ENCODE measurements at regions not wholly inside any gene's neighbourhood (a gene's known extent, or its start where the extent isn't known, plus 50 kb on each side); places are given as distances from the start of the nearest gene placed in this dataset.

DNA sequence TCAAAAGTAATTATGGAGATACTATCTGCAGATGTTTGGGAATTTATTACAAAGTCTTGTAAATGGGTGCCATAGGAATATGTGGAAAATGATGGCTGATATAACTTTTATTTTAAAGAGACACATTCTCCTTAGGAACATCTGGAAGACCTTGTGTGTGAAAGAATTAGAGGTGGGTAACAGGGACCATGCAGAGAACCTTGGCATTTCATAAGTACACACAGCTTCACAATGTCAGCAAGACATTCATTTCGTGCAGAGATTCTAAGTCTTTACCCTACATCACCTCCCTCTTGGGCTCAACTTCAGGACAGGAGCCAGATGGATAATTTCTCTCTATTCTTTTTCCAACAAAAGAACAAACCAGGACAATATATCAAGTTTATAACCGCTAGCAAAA is 458.1 kb upstream of the INTU start:
- H2AFZ ChIP-seq (ENCODE audit: low read depth, low read length) = no peak overlapping the region
- H3K79me2 ChIP-seq (ENCODE audit: low read length) = no peaks in the 10 kb centered on the region
- no peak overlapping the region for H3K9ac ChIP-seq (ENCODE audit: low read length)
- H3K4me3 ChIP-seq (ENCODE audit: low read length) = no peak overlapping the region
- no peaks in the 10 kb centered on the region for H3K36me3 ChIP-seq (replicated peaks; ENCODE audit: low read depth, low read length)
- no peak for TF ChIP-seq EZH2phosphoT487 (IDR thresholded peaks at IDR 0.05; ENCODE audit: low read depth)
- TF ChIP-seq, protein P1, sequence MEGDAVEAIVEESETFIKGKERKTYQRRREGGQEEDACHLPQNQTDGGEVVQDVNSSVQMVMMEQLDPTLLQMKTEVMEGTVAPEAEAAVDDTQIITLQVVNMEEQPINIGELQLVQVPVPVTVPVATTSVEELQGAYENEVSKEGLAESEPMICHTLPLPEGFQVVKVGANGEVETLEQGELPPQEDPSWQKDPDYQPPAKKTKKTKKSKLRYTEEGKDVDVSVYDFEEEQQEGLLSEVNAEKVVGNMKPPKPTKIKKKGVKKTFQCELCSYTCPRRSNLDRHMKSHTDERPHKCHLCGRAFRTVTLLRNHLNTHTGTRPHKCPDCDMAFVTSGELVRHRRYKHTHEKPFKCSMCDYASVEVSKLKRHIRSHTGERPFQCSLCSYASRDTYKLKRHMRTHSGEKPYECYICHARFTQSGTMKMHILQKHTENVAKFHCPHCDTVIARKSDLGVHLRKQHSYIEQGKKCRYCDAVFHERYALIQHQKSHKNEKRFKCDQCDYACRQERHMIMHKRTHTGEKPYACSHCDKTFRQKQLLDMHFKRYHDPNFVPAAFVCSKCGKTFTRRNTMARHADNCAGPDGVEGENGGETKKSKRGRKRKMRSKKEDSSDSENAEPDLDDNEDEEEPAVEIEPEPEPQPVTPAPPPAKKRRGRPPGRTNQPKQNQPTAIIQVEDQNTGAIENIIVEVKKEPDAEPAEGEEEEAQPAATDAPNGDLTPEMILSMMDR (IDR thresholded peaks at IDR 0.05; ENCODE audit: low read depth, low read length) = no peak
- no peaks in the 10 kb centered on the region for H3K27me3 ChIP-seq (ENCODE audit: low read depth, low read length)
- H3K4me1 ChIP-seq (ENCODE audit: low read length) = no peaks in the 10 kb centered on the region
- H3K4me2 ChIP-seq (ENCODE audit: low read length) = no peak overlapping the region
- no peaks in the 10 kb centered on the region for H3K9me3 ChIP-seq (ENCODE audit: insufficient read depth, low read length)
- H4K20me1 ChIP-seq (ENCODE audit: insufficient read depth, low read length) = no peaks in the 10 kb centered on the region
- no peak overlapping the region for H3K27ac ChIP-seq (ENCODE audit: low read length)

DNA sequence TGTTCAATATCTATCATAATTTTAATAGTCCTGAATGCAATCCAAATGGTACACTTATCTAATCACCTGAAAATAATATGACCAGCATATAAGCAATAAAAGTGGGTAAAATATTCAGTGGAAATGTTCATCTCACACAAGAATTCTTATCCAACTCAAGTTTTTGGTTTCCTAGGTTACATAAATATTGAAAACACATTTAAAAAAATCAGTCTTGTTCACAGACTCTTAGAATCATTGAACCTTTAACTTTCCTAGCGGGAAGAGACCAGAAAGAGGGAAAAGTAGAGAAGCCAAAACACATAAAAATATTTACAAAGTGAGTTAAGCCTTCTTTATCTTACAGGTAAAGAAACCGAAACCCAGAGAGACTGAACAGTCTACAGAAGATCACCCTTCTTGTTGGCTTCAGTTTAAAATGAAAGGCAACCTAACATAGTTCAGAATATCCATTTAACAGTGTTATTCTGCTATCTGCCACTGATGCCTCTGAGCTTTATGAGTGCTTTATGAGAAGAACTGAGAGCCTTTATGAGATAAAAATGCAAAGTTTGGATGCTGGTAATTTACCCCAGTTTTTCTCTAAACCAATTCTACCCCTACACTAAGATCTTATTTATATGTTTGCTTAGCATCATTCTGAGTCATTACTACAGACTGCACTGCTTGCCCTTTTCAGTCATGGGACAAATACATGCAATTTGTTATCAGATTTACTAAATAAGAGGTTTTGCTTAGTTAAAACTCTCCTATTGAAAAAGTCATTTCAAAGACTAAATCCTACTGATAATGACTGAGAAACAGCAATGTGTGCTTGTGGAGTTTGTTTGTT is 453.3 kb upstream of the INTU start:
- Histone ChIP-seq H3K4me2 (ENCODE audit: low read length) (no peak overlapping the region), H3K4me1 (ENCODE audit: low read length) (no peaks in the 10 kb centered on the region), H3K9ac (ENCODE audit: low read length) (no peak overlapping the region), H3K9me3 (ENCODE audit: insufficient read depth, low read length) (no peaks in the 10 kb centered on the region), H3K79me2 (ENCODE audit: low read length) (no peaks in the 10 kb centered on the region), H3K27ac (ENCODE audit: low read length) (no peak overlapping the region), H3K36me3 (replicated peaks; ENCODE audit: low read depth, low read length) (no peaks in the 10 kb centered on the region), H3K27me3 (ENCODE audit: low read depth, low read length) (no peaks in the 10 kb centered on the region), H2AFZ (ENCODE audit: low read depth, low read length) (no peak overlapping the region), H4K20me1 (ENCODE audit: insufficient read depth, low read length) (no peaks in the 10 kb centered on the region), H3K4me3 (ENCODE audit: low read length) (no peak overlapping the region)
- no peak for TF ChIP-seq EZH2phosphoT487 (IDR thresholded peaks at IDR 0.05; ENCODE audit: low read depth)
- TF ChIP-seq, protein P1 (IDR thresholded peaks at IDR 0.05; ENCODE audit: low read depth, low read length) = no peak

DNA sequence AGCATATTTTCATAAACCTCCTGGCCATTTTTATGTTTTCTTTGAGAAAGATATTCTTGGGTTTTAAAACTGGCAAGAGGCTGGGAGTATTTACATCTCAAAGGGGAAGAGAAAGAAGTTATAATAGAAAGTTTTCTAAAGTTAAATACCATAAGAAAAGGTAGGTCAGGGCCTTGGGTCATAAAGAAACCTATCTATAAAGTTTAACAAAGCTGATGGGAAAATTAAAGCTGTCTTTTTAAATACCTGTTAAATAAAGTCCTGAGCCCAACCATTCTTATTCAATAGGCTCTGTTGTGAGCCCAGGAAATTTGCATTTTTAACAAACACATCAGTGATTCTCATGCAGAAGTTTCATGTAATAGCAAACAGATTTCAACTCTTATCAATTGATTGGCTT is 451.8 kb upstream of the INTU start:
- Histone ChIP-seq H3K4me2 (ENCODE audit: low read length) (no peak overlapping the region), H3K27ac (ENCODE audit: low read length) (no peak overlapping the region), H3K9ac (ENCODE audit: low read length) (no peak overlapping the region), H4K20me1 (ENCODE audit: insufficient read depth, low read length) (no peaks in the 10 kb centered on the region), H3K4me1 (ENCODE audit: low read length) (no peaks in the 10 kb centered on the region), H3K4me3 (ENCODE audit: low read length) (no peak overlapping the region), H3K27me3 (ENCODE audit: low read depth, low read length) (no peaks in the 10 kb centered on the region), H3K79me2 (ENCODE audit: low read length) (no peaks in the 10 kb centered on the region), H2AFZ (ENCODE audit: low read depth, low read length) (no peak overlapping the region), H3K36me3 (replicated peaks; ENCODE audit: low read depth, low read length) (no peaks in the 10 kb centered on the region), H3K9me3 (ENCODE audit: insufficient read depth, low read length) (no peaks in the 10 kb centered on the region)
- no peak for TF ChIP-seq EZH2phosphoT487 (IDR thresholded peaks at IDR 0.05; ENCODE audit: low read depth)
- TF ChIP-seq, protein P1 (IDR thresholded peaks at IDR 0.05; ENCODE audit: low read depth, low read length) = no peak

DNA sequence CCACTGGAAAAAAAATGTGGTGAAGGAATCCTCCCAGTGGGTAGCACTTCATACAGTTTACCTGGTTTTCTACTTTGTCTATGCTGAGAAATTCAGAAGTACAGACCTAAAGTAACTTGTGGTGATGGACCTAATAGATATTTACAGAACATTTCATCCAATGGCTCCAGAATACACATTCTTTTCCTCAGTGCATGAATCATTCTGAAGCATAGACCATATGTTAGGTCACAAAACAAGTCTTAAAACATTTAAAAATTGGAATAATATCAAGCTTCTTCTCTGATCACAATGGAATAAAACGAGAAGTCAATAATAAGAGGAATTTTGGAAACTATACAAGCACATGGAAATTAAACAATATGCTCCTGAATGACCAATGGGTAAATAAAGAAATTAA is 450.1 kb upstream of the INTU start:
- no peak for TF ChIP-seq EZH2phosphoT487 (IDR thresholded peaks at IDR 0.05; ENCODE audit: low read depth)
- TF ChIP-seq, protein P1 (IDR thresholded peaks at IDR 0.05; ENCODE audit: low read depth, low read length) = no peak
- Histone ChIP-seq H3K27ac (ENCODE audit: low read length) (no peak overlapping the region), H3K4me2 (ENCODE audit: low read length) (no peak overlapping the region), H3K9me3 (ENCODE audit: insufficient read depth, low read length) (no peaks in the 10 kb centered on the region), H3K9ac (ENCODE audit: low read length) (no peak overlapping the region), H3K4me3 (ENCODE audit: low read length) (no peak overlapping the region), H3K4me1 (ENCODE audit: low read length) (no peaks in the 10 kb centered on the region), H3K36me3 (replicated peaks; ENCODE audit: low read depth, low read length) (no peaks in the 10 kb centered on the region), H4K20me1 (ENCODE audit: insufficient read depth, low read length) (no peaks in the 10 kb centered on the region), H3K79me2 (ENCODE audit: low read length) (no peaks in the 10 kb centered on the region), H3K27me3 (ENCODE audit: low read depth, low read length) (no peaks in the 10 kb centered on the region), H2AFZ (ENCODE audit: low read depth, low read length) (no peak overlapping the region)
